MM.1S (cell line): ENCODE measurements at regions not wholly inside any gene's neighbourhood (a gene's known extent, or its start where the extent isn't known, plus 50 kb on each side); places are given as distances from the start of the nearest gene placed in this dataset.

Experiments used
- DNase-seq: peaks from one replicate; pipeline ENCODE4 v3.0.0-alpha.2; 2015
- H2AFZ ChIP-seq: fragments of 300-600 bp; sonication (generic); 2 replicates; pipeline ENCODE4 v1.6.0; 2016; ENCODE audit warnings: antibody characterized with exemption, low read length
- H3F3A ChIP-seq: fragments of 300-600 bp; sonication (generic); 2 replicates; pipeline ENCODE4 v1.6.1; 2016; ENCODE audit warnings: mild to moderate bottlenecking, antibody characterized with exemption, low read length, moderate library complexity, mixed read lengths; ENCODE audit not compliant: insufficient read depth
- H3K27ac ChIP-seq: fragments of 300-600 bp; sonication (generic); 2 replicates; pipeline ENCODE4 v1.5.1; 2016; ENCODE audit warnings: mild to moderate bottlenecking, low read length
- H3K27me3 ChIP-seq: fragments of 300-600 bp; sonication (generic); replicated peaks from 2 replicates; pipeline ENCODE4 v1.6.0; 2016; ENCODE audit warnings: low read length; ENCODE audit not compliant: insufficient read depth
- H3K36me3 ChIP-seq: fragments of 300-600 bp; sonication (generic); replicated peaks from 2 replicates; pipeline ENCODE4 v1.6.1; 2016; ENCODE audit warnings: mild to moderate bottlenecking, low read length, mixed read lengths; ENCODE audit not compliant: insufficient read depth
- H3K4me1 ChIP-seq: fragments of 300-600 bp; sonication (generic); 2 replicates; pipeline ENCODE4 v1.6.1; 2016; ENCODE audit warnings: low read length, mixed read lengths
- H3K4me2 ChIP-seq: fragments of 300-600 bp; sonication (generic); 2 replicates; pipeline ENCODE4 v1.6.0; 2016; ENCODE audit warnings: low read depth, low read length
- H3K4me3 ChIP-seq: fragments of 300-600 bp; sonication (generic); 2 replicates; pipeline ENCODE4 v1.5.1; 2016; ENCODE audit warnings: low read length, mixed read lengths
- H3K79me2 ChIP-seq: fragments of 300-600 bp; sonication (generic); 2 replicates; pipeline ENCODE4 v1.6.1; 2016; ENCODE audit warnings: mixed run types, low read length, mixed read lengths
- H3K9ac ChIP-seq: fragments of 300-600 bp; sonication (generic); 2 replicates; pipeline ENCODE4 v1.6.1; 2016; ENCODE audit warnings: low read length, mixed read lengths
- H3K9me2 ChIP-seq: fragments of 300-600 bp; sonication (generic); replicated peaks from 2 replicates; pipeline ENCODE4 v1.6.1; 2016; ENCODE audit warnings: mild to moderate bottlenecking, low read length, mixed read lengths; ENCODE audit not compliant: insufficient read depth
- H3K9me3 ChIP-seq: fragments of 300-600 bp; sonication (generic); replicated peaks from 2 replicates; pipeline ENCODE4 v1.6.1; 2016; ENCODE audit warnings: mild to moderate bottlenecking, low read length, mixed read lengths; ENCODE audit not compliant: insufficient read depth
- H4K20me1 ChIP-seq: fragments of 300-600 bp; sonication (generic); 2 replicates; pipeline ENCODE4 v1.6.1; 2016; ENCODE audit warnings: mild to moderate bottlenecking, low read length, moderate library complexity, mixed read lengths; ENCODE audit not compliant: insufficient read depth
- CTCF ChIP-seq: fragments of 300-600 bp; sonication (generic); IDR thresholded peaks from 2 replicates; pipeline ENCODE4 v1.5.1; 2016; ENCODE audit warnings: antibody characterized with exemption, low read length, mixed read lengths
- EZH2 ChIP-seq: fragments of 300-600 bp; sonication (generic); optimal IDR thresholded peaks from 2 replicates; pipeline ENCODE3; 2017; ENCODE audit warnings: low read depth, mild to moderate bottlenecking, antibody characterized with exemption, low read length, mixed read lengths
- EZH2phosphoT487 ChIP-seq: fragments of 300-600 bp; sonication (generic); IDR thresholded peaks from 2 replicates; pipeline ENCODE4 v1.6.1; 2018; ENCODE audit warnings: antibody characterized with exemption, low read length

- Histone ChIP-seq H3K27me3 (no peaks in the 10 kb centered on the region), H2AFZ (peak overlapping the region; percentile 41), H3K4me1 (peaks cover 21% of the 10 kb centered on the region), H3K36me3 (no peaks in the 10 kb centered on the region), H3K9ac (peak overlapping the region; percentile 37; the same call in 1 of the 2 replicates), H3K4me2 (peak overlapping the region; percentile 38), H4K20me1 (no peaks in the 10 kb centered on the region), H3F3A (peaks cover 16% of the 10 kb centered on the region), H3K9me3 (no peaks in the 10 kb centered on the region), H3K4me3 (peak overlapping the region; percentile 31), H3K9me2 (no peaks in the 10 kb centered on the region), H3K79me2 (no peaks in the 10 kb centered on the region), H3K27ac (peak overlapping the region; percentile 69)
- no peak for DNase-seq
- TF ChIP-seq CTCF = no peak
- no peak for TF ChIP-seq EZH2phosphoT487
- no peak for TF ChIP-seq EZH2
Measured at GRCh38 chr20:4613184-4613583, 73.1 kb upstream of the PRNP start.

GRCh38 chr20:4610871-4611270 is 75.4 kb upstream of the PRNP start:
- Histone ChIP-seq H2AFZ (no peak overlapping the region), H3K4me3 (no peak overlapping the region), H4K20me1 (no peaks in the 10 kb centered on the region), H3K9me3 (no peaks in the 10 kb centered on the region), H3K79me2 (no peaks in the 10 kb centered on the region), H3K4me2 (no peak overlapping the region), H3F3A (peaks cover 16% of the 10 kb centered on the region), H3K9me2 (no peaks in the 10 kb centered on the region), H3K9ac (no peak overlapping the region), H3K4me1 (peaks cover 30% of the 10 kb centered on the region), H3K27ac (no peak overlapping the region), H3K36me3 (no peaks in the 10 kb centered on the region), H3K27me3 (no peaks in the 10 kb centered on the region)
- no peak for TF ChIP-seq EZH2phosphoT487
- TF ChIP-seq CTCF = no peak
- TF ChIP-seq EZH2 = no peak
- DNase-seq = no peak

- Histone ChIP-seq H3K4me2 (no peak overlapping the region), H3K27me3 (no peaks in the 10 kb centered on the region), H3K9me2 (no peaks in the 10 kb centered on the region), H2AFZ (no peak overlapping the region), H3K36me3 (no peaks in the 10 kb centered on the region), H3K79me2 (no peaks in the 10 kb centered on the region), H3K4me3 (no peak overlapping the region), H3K27ac (no peak overlapping the region), H3K4me1 (peaks cover 22% of the 10 kb centered on the region), H3K9me3 (no peaks in the 10 kb centered on the region), H3F3A (peaks cover 14% of the 10 kb centered on the region), H3K9ac (no peak overlapping the region), H4K20me1 (no peaks in the 10 kb centered on the region)
- no peak for TF ChIP-seq EZH2
- no peak for TF ChIP-seq EZH2phosphoT487
- no peak for TF ChIP-seq CTCF
- DNase-seq = no peak
Measured at GRCh38 chr20:4609511-4609910, 76.7 kb upstream of the PRNP start.
